ENCODE measurements at regions not wholly inside any gene's neighbourhood (a gene's known extent, or its start where the extent isn't known, plus 50 kb on each side); places are given as distances from the start of the nearest gene placed in this dataset.

- TF ChIP-seq ZNF462 (CRISPR knock-in tag; IDR thresholded peaks at IDR 0.05) = no peak
Measured at GRCh38 chr22:47724751-47725150, 962.3 kb downstream of the TBC1D22A start (continued).

GRCh38 chr22:47724030-47724429 lies 961.6 kb downstream of the TBC1D22A start:
- Histone ChIP-seq H3K4me1 (ENCODE audit: insufficient read depth) (no peaks in the 10 kb centered on the region), H3F3A (replicated peaks; ENCODE audit: low read depth) (no peaks in the 10 kb centered on the region), H2AFZ (no peak overlapping the region), H3K79me2 (replicated peaks; ENCODE audit: insufficient read depth) (no peaks in the 10 kb centered on the region), H3K36me3 (ENCODE audit: insufficient read depth) (peaks cover 20% of the 10 kb centered on the region), H3K27me3 (ENCODE audit: insufficient read depth) (no peaks in the 10 kb centered on the region), H3K27ac (ENCODE audit: low read depth) (no peak overlapping the region), H3K4me2 (no peak overlapping the region), H3K4me3 (no peak overlapping the region), H4K20me1 (replicated peaks; ENCODE audit: insufficient read depth) (no peaks in the 10 kb centered on the region), H3K9me2 (ENCODE audit: insufficient read depth) (no peaks in the 10 kb centered on the region)
- H3K4me1 Mint-ChIP-seq = peaks cover 29% of the 10 kb centered on the region
- ATAC-seq = peak; percentile 93
- DNase-seq (ENCODE audit: low spot score) = no peak
- no peaks in the 10 kb centered on the region; the same call in 2 of the 3 replicates for H3K36me3 Mint-ChIP-seq (ENCODE audit: low read depth)
- no peak for TF ChIP-seq REST (IDR thresholded peaks at IDR 0.05; ENCODE audit: unreplicated experiment)
- TF ChIP-seq EZH2 (IDR thresholded peaks at IDR 0.05; ENCODE audit: low read depth, unreplicated experiment) = no peak
- TF ChIP-seq NANOG (IDR thresholded peaks at IDR 0.05; ENCODE audit: borderline replicate concordance) = no peak
- TF ChIP-seq ZNF462 (CRISPR knock-in tag; IDR thresholded peaks at IDR 0.05) = no peak
- H3K27me3 Mint-ChIP-seq (ENCODE audit: insufficient read depth, low read depth, poor library complexity) = no peaks in the 10 kb centered on the region
- H3K4me3 Mint-ChIP-seq = no peak overlapping the region
- peaks cover 7% of the 10 kb centered on the region; the same call in 1 of the 3 replicates for H3K9me3 Mint-ChIP-seq
- H3K27ac Mint-ChIP-seq = no peak overlapping the region

All from GM23338 (cell line).